H9 (cell line): ENCODE measurements at regions not wholly inside any gene's neighbourhood (a gene's known extent, or its start where the extent isn't known, plus 50 kb on each side); places are given as distances from the start of the nearest gene placed in this dataset.

Experiments used
- DNase-seq: peaks from one replicate; pipeline ENCODE4 v3.0.0-alpha.2; 2017
- H2AFZ ChIP-seq: one replicate; pipeline ENCODE4 v1.6.1; 2013; ENCODE audit warnings: mild to moderate bottlenecking, low read length, control low read depth, moderate library complexity
- H2AK5ac ChIP-seq: 2 replicates; pipeline ENCODE4 v1.6.1; 2013; ENCODE audit warnings: low read length, control low read depth, mixed read lengths; ENCODE audit not compliant: insufficient read length
- H2BK120ac ChIP-seq: one replicate; pipeline ENCODE4 v1.6.1; 2013; ENCODE audit warnings: low read depth, mild to moderate bottlenecking, low read length, control low read depth, inconsistent platforms; ENCODE audit not compliant: poor library complexity, severe bottlenecking
- H2BK12ac ChIP-seq: 2 replicates; pipeline ENCODE4 v1.6.1; 2013; ENCODE audit warnings: low read length, control low read depth, mixed read lengths, low read depth; ENCODE audit not compliant: insufficient read length
- H2BK15ac ChIP-seq: 2 replicates; pipeline ENCODE4 v1.6.1; 2013; ENCODE audit warnings: low read depth, low read length, control low read depth
- H2BK20ac ChIP-seq: one replicate; pipeline ENCODE4 v1.6.1; 2013; ENCODE audit warnings: low read depth, mild to moderate bottlenecking, low read length, control low read depth, inconsistent platforms; ENCODE audit not compliant: poor library complexity, severe bottlenecking
- H2BK5ac ChIP-seq: 2 replicates; pipeline ENCODE4 v1.6.1; 2013; ENCODE audit warnings: low read length, control low read depth, mixed read lengths; ENCODE audit not compliant: insufficient read length
- H3K14ac ChIP-seq: 2 replicates; pipeline ENCODE4 v1.6.1; 2013; ENCODE audit warnings: low read length, control low read depth; ENCODE audit not compliant: insufficient read depth
- H3K18ac ChIP-seq: 2 replicates; pipeline ENCODE4 v1.6.1; 2013; ENCODE audit warnings: low read depth, mild to moderate bottlenecking, mixed read lengths, low read length, control low read depth; ENCODE audit not compliant: insufficient read length
- H3K23ac ChIP-seq: 2 replicates; pipeline ENCODE4 v1.6.1; 2013; ENCODE audit warnings: low read length, control low read depth, mixed read lengths, low read depth; ENCODE audit not compliant: insufficient read length
- H3K23me2 ChIP-seq: 2 replicates; pipeline ENCODE4 v1.6.1; 2013; ENCODE audit warnings: low read depth, mild to moderate bottlenecking, mixed read lengths, low read length, control low read depth; ENCODE audit not compliant: insufficient read length, poor library complexity, severe bottlenecking
- H3K27ac ChIP-seq: 2 replicates; pipeline ENCODE4 v1.5.1; 2013; ENCODE audit warnings: low read length, control low read depth, mixed read lengths, low read depth; ENCODE audit not compliant: insufficient read length
- H3K27me3 ChIP-seq: 2 replicates; pipeline ENCODE4 v1.6.1; 2013; ENCODE audit warnings: low read length, control low read depth, inconsistent platforms; ENCODE audit not compliant: insufficient read depth
- H3K4ac ChIP-seq: 2 replicates; pipeline ENCODE4 v1.6.1; 2013; ENCODE audit warnings: low read depth, mild to moderate bottlenecking, control low read depth, inconsistent platforms, low read length, moderate library complexity
- H3K4me1 ChIP-seq: 2 replicates; pipeline ENCODE4 v1.6.1; 2013; ENCODE audit warnings: low read length, control low read depth, inconsistent platforms; ENCODE audit not compliant: insufficient read depth
- H3K4me2 ChIP-seq: 2 replicates; pipeline ENCODE4 v1.6.1; 2013; ENCODE audit warnings: low read length, control low read depth, mixed read lengths; ENCODE audit not compliant: insufficient read length, insufficient read depth
- H3K56ac ChIP-seq: 2 replicates; pipeline ENCODE4 v1.6.1; 2013; ENCODE audit warnings: low read depth, mild to moderate bottlenecking, mixed read lengths, low read length, control low read depth; ENCODE audit not compliant: insufficient read length
- H3K79me1 ChIP-seq: 2 replicates; pipeline ENCODE4 v1.6.1; 2013; ENCODE audit warnings: low read depth, mild to moderate bottlenecking, moderate library complexity, low read length, control low read depth, inconsistent platforms; ENCODE audit not compliant: insufficient read depth, poor library complexity, severe bottlenecking
- H3K79me2 ChIP-seq: 2 replicates; pipeline ENCODE4 v1.6.1; 2013; ENCODE audit warnings: low read length, control low read depth, inconsistent platforms; ENCODE audit not compliant: insufficient read depth
- H3K9ac ChIP-seq: 2 replicates; pipeline ENCODE4 v1.6.1; 2013; ENCODE audit warnings: low read length, control low read depth, mixed read lengths; ENCODE audit not compliant: insufficient read length; ENCODE audit errors: extremely low read depth
- H3K9me3 ChIP-seq: one replicate; pipeline ENCODE4 v1.6.1; 2013; ENCODE audit warnings: low read depth, low read length, inconsistent platforms; ENCODE audit not compliant: control insufficient read depth
- H3T11ph ChIP-seq: one replicate; pipeline ENCODE4 v1.6.1; 2013; ENCODE audit warnings: mild to moderate bottlenecking, low read length, control low read depth, inconsistent platforms
- H4K20me1 ChIP-seq: one replicate; pipeline ENCODE4 v1.6.1; 2013; ENCODE audit not compliant: control insufficient read depth, insufficient read length, insufficient read depth
- H4K5ac ChIP-seq: 2 replicates; pipeline ENCODE4 v1.6.1; 2013; ENCODE audit warnings: low read depth, mild to moderate bottlenecking, mixed read lengths, low read length, control low read depth; ENCODE audit not compliant: insufficient read length
- H4K8ac ChIP-seq: replicated peaks from 2 replicates; pipeline ENCODE4 v1.6.1; 2013; ENCODE audit warnings: low read length, control low read depth, mixed read lengths, low read depth; ENCODE audit not compliant: insufficient read length
- H4K91ac ChIP-seq: 2 replicates; pipeline ENCODE4 v1.6.1; 2013; ENCODE audit warnings: low read depth, mild to moderate bottlenecking, moderate library complexity, mixed read lengths, low read length, control low read depth; ENCODE audit not compliant: insufficient read length
- H3K27ac Mint-ChIP-seq, 3 experiments: 2 replicates in 2 of 3; 3 replicates in 1 of 3; pipeline ENCODE4 v1.8.0; 2020 to 2021; ENCODE audit warnings: mixed read lengths in 3 of 3, mild to moderate bottlenecking in 1 of 3, moderate library complexity in 1 of 3
- H3K27me3 Mint-ChIP-seq: 2 replicates; pipeline ENCODE4 v1.8.0; 2021; ENCODE audit warnings: low read depth, mild to moderate bottlenecking, moderate library complexity, mixed read lengths
- H3K36me3 Mint-ChIP-seq, 3 experiments: 2 replicates in 2 of 3; 3 replicates in 1 of 3; pipeline ENCODE4 v1.8.0; 2020 to 2021; ENCODE audit warnings: low read depth in 3 of 3, mixed read lengths in 3 of 3; ENCODE audit not compliant: insufficient read depth in 1 of 3
- H3K4me1 Mint-ChIP-seq, 2 experiments: 2 replicates each; pipeline ENCODE4 v1.8.0; 2020; ENCODE audit warnings: mixed read lengths in 2 of 2
- H3K4me3 Mint-ChIP-seq, 2 experiments: 2 replicates in 1 of 2; 3 replicates in 1 of 2; pipeline ENCODE4 v1.8.0; 2020 to 2021; ENCODE audit warnings: mild to moderate bottlenecking in 2 of 2, mixed read lengths in 2 of 2, moderate library complexity in 1 of 2
- H3K9me3 Mint-ChIP-seq, 2 experiments: 2 replicates in 1 of 2; 3 replicates in 1 of 2; pipeline ENCODE4 v1.8.0; 2020; ENCODE audit warnings: mild to moderate bottlenecking in 2 of 2, mixed read lengths in 2 of 2, moderate library complexity in 1 of 2
- CTCF ChIP-seq: fragments of 200-600 bp; sonication (generic); conservative IDR thresholded peaks from 3 replicates; pipeline ENCODE4 v1.8.0; 2021; ENCODE audit warnings: antibody characterized with exemption, mild to moderate bottlenecking
- WGBS: extraction: QIAGEN DNeasy Blood & Tissue Kit; methylation state at CpG from one replicate; pipeline ENCODE4 v1.1.7; 2013; ENCODE audit warnings: missing lambda C conversion rate, low lambda C conversion rate, mixed read lengths; ENCODE audit not compliant: insufficient read length; ENCODE audit errors: extremely low coverage; 5-methylcytosine and 5-hydroxymethylcytosine counted together

DNA sequence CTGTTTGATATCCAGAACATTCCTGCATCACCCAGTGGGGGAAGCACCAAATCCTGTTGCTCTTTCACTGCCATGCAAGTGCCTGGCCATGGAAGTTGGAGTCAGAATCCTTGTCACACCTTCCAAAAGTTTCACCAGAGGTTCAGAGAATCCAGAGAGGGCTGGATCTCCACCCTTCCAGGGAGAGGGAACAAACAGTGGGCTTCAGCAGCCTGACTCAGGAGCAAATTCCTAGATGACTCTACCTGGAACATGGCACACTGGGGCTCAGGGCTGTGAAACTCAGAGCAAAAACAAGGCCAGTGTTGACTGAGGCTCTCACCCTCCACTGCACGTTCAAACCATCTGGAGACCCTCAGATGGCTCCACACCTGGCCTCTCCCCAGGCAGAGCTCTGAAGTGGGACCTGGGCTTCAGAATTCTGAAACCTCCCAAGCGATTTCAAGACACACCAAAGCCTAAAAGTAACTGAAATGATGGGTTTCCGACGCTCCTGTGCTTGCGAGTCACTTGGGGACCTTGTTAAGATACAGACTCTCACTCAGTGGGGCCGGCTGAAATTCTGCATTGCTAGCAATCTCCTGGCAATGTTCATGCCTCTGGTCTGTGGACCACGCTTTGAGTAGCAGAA is 205.9 kb downstream of the AUH start:
- no peak overlapping the region for H4K8ac ChIP-seq
- H2AK5ac ChIP-seq = no peak overlapping the region
- no peak overlapping the region for H2AFZ ChIP-seq
- Mint-ChIP-seq H3K36me3 (peaks cover 11 to 23% (median 11%) of the 10 kb centered on the region in 3 experiments; a peak in 6 of 7 replicates), H3K4me3 (no peak overlapping the region), H3K4me1 (no peaks in the 10 kb centered on the region; a peak in 1 of 4 replicates), H3K27me3 (peaks cover 8% of the 10 kb centered on the region), H3K9me3 (peaks cover 19 to 32% of the 10 kb centered on the region in 2 experiments), H3K27ac (no peak overlapping the region)
- H3K79me2 ChIP-seq = no peaks in the 10 kb centered on the region
- no peak overlapping the region for H3K56ac ChIP-seq
- H3K79me1 ChIP-seq = no peaks in the 10 kb centered on the region
- H3K14ac ChIP-seq = no peak overlapping the region
- no peak overlapping the region for H4K91ac ChIP-seq
- no peak overlapping the region for H4K5ac ChIP-seq
- H3K4ac ChIP-seq = no peak overlapping the region
- no peak overlapping the region for H2BK15ac ChIP-seq
- H3K9me3 ChIP-seq = peaks cover 7% of the 10 kb centered on the region
- no peak overlapping the region for H2BK12ac ChIP-seq
- H3K23me2 ChIP-seq = no peaks in the 10 kb centered on the region
- no peak overlapping the region for H2BK120ac ChIP-seq
- no peak overlapping the region for H3K27ac ChIP-seq
- no peak overlapping the region for H2BK5ac ChIP-seq
- WGBS = no CpG with 5 or more reads among the region's 7 CpGs
- no peaks in the 10 kb centered on the region for H4K20me1 ChIP-seq
- H3K27me3 ChIP-seq = no peaks in the 10 kb centered on the region
- no peak overlapping the region for H3K4me2 ChIP-seq
- H3T11ph ChIP-seq = no peak overlapping the region
- no peak for TF ChIP-seq CTCF
- DNase-seq = no peak
- H2BK20ac ChIP-seq = no peak overlapping the region
- H3K18ac ChIP-seq = no peak overlapping the region
- H3K23ac ChIP-seq = no peak overlapping the region
- H3K9ac ChIP-seq = no peak overlapping the region
- no peaks in the 10 kb centered on the region for H3K4me1 ChIP-seq
